ENCODE measurements at regions not wholly inside any gene's neighbourhood (a gene's known extent, or its start where the extent isn't known, plus 50 kb on each side); places are given as distances from the start of the nearest gene placed in this dataset.

DNA sequence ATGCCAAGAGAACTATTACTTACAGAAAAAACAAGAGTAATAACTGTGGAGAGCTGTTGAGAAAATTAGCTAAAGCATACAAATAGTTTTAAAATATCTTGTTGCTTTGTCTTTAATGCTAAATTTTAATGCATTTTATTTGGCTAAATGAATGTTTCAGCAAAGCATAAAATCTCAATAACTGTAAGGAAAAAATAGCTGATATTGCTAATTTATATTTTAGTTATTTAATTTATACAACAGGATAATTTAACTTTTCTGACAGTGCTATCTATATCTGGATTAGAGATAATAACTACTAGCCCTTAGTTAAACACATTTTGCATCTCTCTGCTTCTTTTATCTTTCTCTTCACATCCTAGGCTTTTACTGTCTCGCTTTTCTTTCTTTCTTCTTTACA, 1014.9 kb upstream of the COX7C start:
- no peak for DNase-seq (ENCODE audit: low read depth, low spot score)
- CTCF ChIA-PET = no interaction called here
- no peaks in the 10 kb centered on the region for H3K9me3 ChIP-seq (ENCODE audit: control insufficient read depth, insufficient read depth, low read depth, low read length)
- no peaks in the 10 kb centered on the region for H3K36me3 ChIP-seq (ENCODE audit: control insufficient read depth, insufficient read depth, low read length)
- in situ Hi-C loops (cut with HindIII; ENCODE audit: low pct_unique_long_range_greater_than_20kb, low sequenced_read_pairs) = no loop called here
- POLR2A ChIA-PET = no interaction called here
- H3K4me1 ChIP-seq (ENCODE audit: control insufficient read depth, insufficient read depth, low read length) = no peaks in the 10 kb centered on the region
- no peak overlapping the region for H3K27ac ChIP-seq (ENCODE audit: low read length)
- intact Hi-C loops (cut with micrococcal nuclease; ENCODE audit: unreplicated experiment) = no loop called here
- BruUV-seq (replicated peaks) = no TSS peak
- TF ChIP-seq POLR2AphosphoS5 (IDR thresholded peaks at IDR 0.05; ENCODE audit: low read depth, low read length) = no peak
- TF ChIP-seq, protein P1, sequence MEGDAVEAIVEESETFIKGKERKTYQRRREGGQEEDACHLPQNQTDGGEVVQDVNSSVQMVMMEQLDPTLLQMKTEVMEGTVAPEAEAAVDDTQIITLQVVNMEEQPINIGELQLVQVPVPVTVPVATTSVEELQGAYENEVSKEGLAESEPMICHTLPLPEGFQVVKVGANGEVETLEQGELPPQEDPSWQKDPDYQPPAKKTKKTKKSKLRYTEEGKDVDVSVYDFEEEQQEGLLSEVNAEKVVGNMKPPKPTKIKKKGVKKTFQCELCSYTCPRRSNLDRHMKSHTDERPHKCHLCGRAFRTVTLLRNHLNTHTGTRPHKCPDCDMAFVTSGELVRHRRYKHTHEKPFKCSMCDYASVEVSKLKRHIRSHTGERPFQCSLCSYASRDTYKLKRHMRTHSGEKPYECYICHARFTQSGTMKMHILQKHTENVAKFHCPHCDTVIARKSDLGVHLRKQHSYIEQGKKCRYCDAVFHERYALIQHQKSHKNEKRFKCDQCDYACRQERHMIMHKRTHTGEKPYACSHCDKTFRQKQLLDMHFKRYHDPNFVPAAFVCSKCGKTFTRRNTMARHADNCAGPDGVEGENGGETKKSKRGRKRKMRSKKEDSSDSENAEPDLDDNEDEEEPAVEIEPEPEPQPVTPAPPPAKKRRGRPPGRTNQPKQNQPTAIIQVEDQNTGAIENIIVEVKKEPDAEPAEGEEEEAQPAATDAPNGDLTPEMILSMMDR (IDR thresholded peaks at IDR 0.05) = no peak
- TF ChIP-seq, protein P2, sequence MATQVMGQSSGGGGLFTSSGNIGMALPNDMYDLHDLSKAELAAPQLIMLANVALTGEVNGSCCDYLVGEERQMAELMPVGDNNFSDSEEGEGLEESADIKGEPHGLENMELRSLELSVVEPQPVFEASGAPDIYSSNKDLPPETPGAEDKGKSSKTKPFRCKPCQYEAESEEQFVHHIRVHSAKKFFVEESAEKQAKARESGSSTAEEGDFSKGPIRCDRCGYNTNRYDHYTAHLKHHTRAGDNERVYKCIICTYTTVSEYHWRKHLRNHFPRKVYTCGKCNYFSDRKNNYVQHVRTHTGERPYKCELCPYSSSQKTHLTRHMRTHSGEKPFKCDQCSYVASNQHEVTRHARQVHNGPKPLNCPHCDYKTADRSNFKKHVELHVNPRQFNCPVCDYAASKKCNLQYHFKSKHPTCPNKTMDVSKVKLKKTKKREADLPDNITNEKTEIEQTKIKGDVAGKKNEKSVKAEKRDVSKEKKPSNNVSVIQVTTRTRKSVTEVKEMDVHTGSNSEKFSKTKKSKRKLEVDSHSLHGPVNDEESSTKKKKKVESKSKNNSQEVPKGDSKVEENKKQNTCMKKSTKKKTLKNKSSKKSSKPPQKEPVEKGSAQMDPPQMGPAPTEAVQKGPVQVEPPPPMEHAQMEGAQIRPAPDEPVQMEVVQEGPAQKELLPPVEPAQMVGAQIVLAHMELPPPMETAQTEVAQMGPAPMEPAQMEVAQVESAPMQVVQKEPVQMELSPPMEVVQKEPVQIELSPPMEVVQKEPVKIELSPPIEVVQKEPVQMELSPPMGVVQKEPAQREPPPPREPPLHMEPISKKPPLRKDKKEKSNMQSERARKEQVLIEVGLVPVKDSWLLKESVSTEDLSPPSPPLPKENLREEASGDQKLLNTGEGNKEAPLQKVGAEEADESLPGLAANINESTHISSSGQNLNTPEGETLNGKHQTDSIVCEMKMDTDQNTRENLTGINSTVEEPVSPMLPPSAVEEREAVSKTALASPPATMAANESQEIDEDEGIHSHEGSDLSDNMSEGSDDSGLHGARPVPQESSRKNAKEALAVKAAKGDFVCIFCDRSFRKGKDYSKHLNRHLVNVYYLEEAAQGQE (IDR thresholded peaks at IDR 0.05; ENCODE audit: insufficient read depth in 1 of 2, low read depth in 2 of 2, low read length in 1 of 2) = no peak
- TF ChIP-seq SIN3A (IDR thresholded peaks at IDR 0.05; ENCODE audit: borderline replicate concordance, insufficient read depth, low read depth, low read length) = no peak
- TF ChIP-seq TCF7L2 (IDR thresholded peaks at IDR 0.05; ENCODE audit: low read depth, low read length) = no peak
- no peak overlapping the region for H3K4me3 ChIP-seq (ENCODE audit: low read depth in 2 of 2, low read length in 2 of 2)
- no peaks in the 10 kb centered on the region for H3K27me3 ChIP-seq (ENCODE audit: control insufficient read depth, insufficient read depth, low read length)
- no peak for ATAC-seq

DNA sequence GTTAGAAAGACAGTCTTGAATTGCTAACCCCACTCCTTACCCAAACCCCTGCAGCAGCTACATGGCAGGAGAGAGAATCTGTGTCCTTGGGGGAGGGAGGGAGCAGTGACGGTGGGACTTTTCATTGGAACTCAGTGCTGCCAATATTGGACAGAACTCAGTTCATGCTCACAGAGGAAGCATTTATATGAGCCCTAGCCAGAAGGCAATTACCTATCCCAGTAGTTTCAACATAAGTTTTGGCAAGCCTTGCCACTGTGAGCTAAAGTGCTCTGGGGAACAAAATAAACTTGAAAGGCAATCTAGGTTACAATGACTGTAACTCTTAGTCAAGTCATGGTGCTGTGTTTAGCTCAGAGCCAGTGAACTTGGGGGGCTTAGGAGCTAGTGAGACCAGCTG, 1013.4 kb upstream of the COX7C start:
- no peak for DNase-seq (ENCODE audit: low read depth, low spot score)
- intact Hi-C loops (cut with micrococcal nuclease; ENCODE audit: unreplicated experiment) = no loop called here
- no peak overlapping the region for H3K4me3 ChIP-seq (ENCODE audit: low read depth in 2 of 2, low read length in 2 of 2)
- H3K27me3 ChIP-seq (ENCODE audit: control insufficient read depth, insufficient read depth, low read length) = no peaks in the 10 kb centered on the region
- CTCF ChIA-PET = no interaction called here
- TF ChIP-seq, protein P1 (IDR thresholded peaks at IDR 0.05) = no peak
- TF ChIP-seq TCF7L2 (IDR thresholded peaks at IDR 0.05; ENCODE audit: low read depth, low read length) = no peak
- no peak for TF ChIP-seq POLR2AphosphoS5 (IDR thresholded peaks at IDR 0.05; ENCODE audit: low read depth, low read length)
- TF ChIP-seq, protein P2 (IDR thresholded peaks at IDR 0.05; ENCODE audit: insufficient read depth in 1 of 2, low read depth in 2 of 2, low read length in 1 of 2) = no peak
- no peak for TF ChIP-seq SIN3A (IDR thresholded peaks at IDR 0.05; ENCODE audit: borderline replicate concordance, insufficient read depth, low read depth, low read length)
- no peak for ATAC-seq
- in situ Hi-C loops (cut with HindIII; ENCODE audit: low pct_unique_long_range_greater_than_20kb, low sequenced_read_pairs) = no loop called here
- H3K9me3 ChIP-seq (ENCODE audit: control insufficient read depth, insufficient read depth, low read depth, low read length) = no peaks in the 10 kb centered on the region
- no peaks in the 10 kb centered on the region for H3K36me3 ChIP-seq (ENCODE audit: control insufficient read depth, insufficient read depth, low read length)
- no peak overlapping the region for H3K27ac ChIP-seq (ENCODE audit: low read length)
- no TSS peak for BruUV-seq (replicated peaks)
- POLR2A ChIA-PET = no interaction called here
- H3K4me1 ChIP-seq (ENCODE audit: control insufficient read depth, insufficient read depth, low read length) = no peaks in the 10 kb centered on the region

All from Panc1 (cell line).